ENCODE measurements at regions not wholly inside any gene's neighbourhood (a gene's known extent, or its start where the extent isn't known, plus 50 kb on each side); places are given as distances from the start of the nearest gene placed in this dataset.

DNA sequence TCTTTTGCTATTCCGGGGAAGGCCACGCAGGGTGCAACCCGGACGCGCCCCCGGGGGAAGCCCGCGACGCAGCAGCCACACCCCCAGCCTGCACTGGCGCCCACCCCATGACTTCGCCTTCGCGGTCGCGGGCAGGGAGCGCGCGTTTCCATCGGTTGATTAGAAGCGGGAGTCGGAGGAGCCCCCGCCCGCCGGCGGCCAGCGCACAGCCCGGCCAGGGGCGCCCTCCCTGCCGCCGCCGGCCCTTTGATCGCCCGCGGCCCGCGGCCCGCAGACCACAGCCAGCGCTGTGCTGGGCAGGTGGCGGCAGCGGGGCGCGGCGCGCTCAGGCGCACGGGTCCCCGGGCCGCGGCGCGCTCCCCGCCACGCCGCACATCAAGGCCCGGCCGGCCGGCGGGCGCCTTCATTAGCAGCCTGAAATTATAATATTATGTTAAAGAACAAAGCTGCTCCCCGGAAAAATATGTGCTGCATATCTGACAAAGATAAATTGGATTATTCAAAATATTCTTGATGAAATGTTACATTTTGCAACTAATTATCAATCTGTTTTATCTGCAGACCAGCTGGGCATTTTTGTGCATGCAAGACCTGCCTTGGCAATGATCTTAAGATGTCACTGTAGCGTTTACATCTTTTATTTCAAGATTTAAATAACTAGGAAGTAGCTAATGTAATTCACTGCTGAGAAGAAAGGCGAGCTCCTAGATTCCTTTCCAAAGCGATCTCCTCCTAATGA, 160.7 kb upstream of the MKI67 start:
- Histone ChIP-seq H3K9me3 (ENCODE audit: low read length) (peaks cover 4% of the 10 kb centered on the region), H3K9ac (ENCODE audit: low read length) (no peak overlapping the region), H3K27ac (ENCODE audit: low read depth, low read length) (no peak overlapping the region), H3K36me3 (ENCODE audit: insufficient read depth, low read length) (no peaks in the 10 kb centered on the region), H3K4me1 (ENCODE audit: insufficient read depth, low read length) (no peaks in the 10 kb centered on the region), H3K27me3 (ENCODE audit: control insufficient read depth in 1 of 2, insufficient read depth in 2 of 2, low read length in 2 of 2) (peaks cover 15% of the 10 kb centered on the region in 2 donors), H3K4me3 (ENCODE audit: low read depth in 1 of 2, low read length in 2 of 2) (no peak overlapping the region)

DNA sequence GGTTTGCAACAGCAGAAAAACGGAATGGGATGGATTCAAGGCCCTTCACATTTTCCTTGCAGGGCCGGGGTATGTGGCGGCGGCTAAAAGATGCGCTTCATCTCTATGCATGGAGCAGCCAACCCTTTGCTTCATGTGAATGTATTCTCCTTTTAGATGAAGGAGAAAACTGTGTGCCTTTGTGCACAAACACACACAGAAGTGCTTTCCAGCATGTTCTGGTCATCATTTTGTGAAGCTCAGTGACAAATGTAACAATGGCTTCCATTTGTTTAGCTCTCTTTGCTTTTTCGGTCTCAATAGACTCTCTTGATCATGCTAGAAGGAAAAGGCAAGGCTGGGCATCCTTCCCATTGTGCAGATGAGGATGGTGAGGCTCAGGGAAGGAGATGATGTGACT, 161.7 kb upstream of the MKI67 start:
- Histone ChIP-seq H3K27me3 (ENCODE audit: control insufficient read depth in 1 of 2, insufficient read depth in 2 of 2, low read length in 2 of 2) (peaks cover 15% of the 10 kb centered on the region in 2 donors), H3K4me1 (ENCODE audit: insufficient read depth, low read length) (no peaks in the 10 kb centered on the region), H3K36me3 (ENCODE audit: insufficient read depth, low read length) (no peaks in the 10 kb centered on the region), H3K9me3 (ENCODE audit: low read length) (peaks cover 4% of the 10 kb centered on the region), H3K4me3 (ENCODE audit: low read depth in 1 of 2, low read length in 2 of 2) (no peak overlapping the region), H3K9ac (ENCODE audit: low read length) (no peak overlapping the region), H3K27ac (ENCODE audit: low read depth, low read length) (no peak overlapping the region)

DNA sequence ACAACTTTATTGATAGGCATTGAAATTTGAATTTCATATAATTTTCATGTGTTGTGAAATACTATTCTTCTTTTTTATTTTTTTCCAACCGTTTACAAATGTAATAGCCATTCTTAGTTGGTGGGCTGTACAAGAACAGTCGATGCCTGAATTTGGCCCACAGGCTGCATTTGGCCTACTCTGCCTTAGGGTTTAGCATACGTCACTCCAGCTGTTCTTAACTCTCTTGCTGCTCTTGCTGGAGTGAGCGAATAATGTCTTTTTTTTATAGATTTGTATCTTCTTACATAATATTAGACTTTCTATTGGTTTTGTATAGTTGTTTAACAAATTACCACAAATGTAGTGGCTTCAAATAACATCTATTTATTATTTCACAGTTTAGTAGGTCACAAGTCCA, 163.4 kb upstream of the MKI67 start:
- Histone ChIP-seq H3K27ac (ENCODE audit: low read depth, low read length) (no peak overlapping the region), H3K4me3 (ENCODE audit: low read depth in 1 of 2, low read length in 2 of 2) (no peak overlapping the region), H3K4me1 (ENCODE audit: insufficient read depth, low read length) (no peaks in the 10 kb centered on the region), H3K27me3 (ENCODE audit: control insufficient read depth in 1 of 2, insufficient read depth in 2 of 2, low read length in 2 of 2) (peaks cover 15% of the 10 kb centered on the region in 2 donors), H3K9ac (ENCODE audit: low read length) (no peak overlapping the region), H3K9me3 (ENCODE audit: low read length) (peaks cover 4% of the 10 kb centered on the region), H3K36me3 (ENCODE audit: insufficient read depth, low read length) (no peaks in the 10 kb centered on the region)

DNA sequence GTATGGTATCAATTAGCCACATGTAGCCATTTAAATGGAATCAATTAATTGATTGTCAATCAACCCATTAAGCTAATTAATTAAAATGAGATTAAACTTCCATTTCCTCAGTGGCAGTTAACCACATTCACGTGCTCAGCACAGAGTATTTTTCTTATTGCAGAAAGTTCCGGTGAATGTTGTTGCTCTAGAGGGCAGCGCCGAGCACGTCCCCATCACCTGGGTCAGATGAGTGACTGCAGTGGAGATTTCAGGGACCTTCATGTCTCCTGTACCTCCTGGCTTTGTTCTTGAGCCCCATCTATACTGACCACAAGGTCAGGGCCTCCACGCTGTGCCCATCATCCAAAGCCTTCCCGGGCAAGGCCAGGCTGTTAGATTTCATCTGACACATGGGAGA, 168.8 kb upstream of the MKI67 start:
- no peak overlapping the region for H3K4me3 ChIP-seq (ENCODE audit: low read depth in 1 of 2, low read length in 2 of 2)
- no peaks in the 10 kb centered on the region for H3K36me3 ChIP-seq (ENCODE audit: insufficient read depth, low read length)
- H3K9ac ChIP-seq (ENCODE audit: low read length), result no peak overlapping the region
- H3K4me1 ChIP-seq (ENCODE audit: insufficient read depth, low read length), result no peaks in the 10 kb centered on the region
- no peaks in the 10 kb centered on the region for H3K27me3 ChIP-seq (ENCODE audit: control insufficient read depth in 1 of 2, insufficient read depth in 2 of 2, low read length in 2 of 2)
- no peak overlapping the region for H3K27ac ChIP-seq (ENCODE audit: low read depth, low read length)
- H3K9me3 ChIP-seq (ENCODE audit: low read length), result peaks cover 4% of the 10 kb centered on the region

DNA sequence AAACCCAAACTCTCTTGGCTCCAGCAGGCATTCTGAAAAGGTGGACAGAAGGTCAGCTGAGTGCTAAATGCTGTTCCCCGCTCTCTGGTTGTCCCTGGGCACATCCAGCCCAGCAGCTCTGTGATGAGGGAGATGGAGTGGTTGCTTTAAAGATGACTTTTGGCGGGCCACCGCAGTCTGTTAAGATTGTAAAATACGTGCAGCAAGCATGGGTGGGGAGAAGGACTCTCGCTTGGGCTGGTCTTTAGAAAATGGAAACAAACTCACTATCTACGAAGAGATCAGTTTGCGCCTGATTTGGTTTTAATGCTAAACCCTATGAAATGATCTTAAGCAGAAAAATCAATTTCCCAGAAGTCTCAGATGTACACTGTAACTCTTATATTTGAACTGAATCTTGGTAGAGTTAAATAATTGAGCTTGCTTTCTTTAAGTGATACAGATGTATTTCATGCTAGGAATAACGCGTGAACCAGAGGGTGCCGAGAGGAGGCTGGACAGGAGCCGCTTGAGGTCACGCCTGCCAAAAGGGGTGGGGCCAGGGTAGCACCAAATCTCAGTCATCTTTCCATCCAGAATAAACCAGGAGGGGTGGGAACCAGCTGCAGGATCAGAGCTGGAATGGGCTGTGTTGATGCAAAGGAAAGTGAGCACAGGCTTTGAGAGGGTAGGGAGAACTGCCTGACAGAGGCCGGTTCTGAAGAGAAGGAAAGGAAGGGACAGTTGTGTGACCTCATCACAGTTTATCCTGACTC, 170.2 kb upstream of the MKI67 start:
- H3K4me3 ChIP-seq (ENCODE audit: low read depth in 1 of 2, low read length in 2 of 2), result no peak overlapping the region
- no peak overlapping the region for H3K27ac ChIP-seq (ENCODE audit: low read depth, low read length)
- no peaks in the 10 kb centered on the region for H3K36me3 ChIP-seq (ENCODE audit: insufficient read depth, low read length)
- H3K4me1 ChIP-seq (ENCODE audit: insufficient read depth, low read length), result no peaks in the 10 kb centered on the region
- H3K27me3 ChIP-seq (ENCODE audit: control insufficient read depth in 1 of 2, insufficient read depth in 2 of 2, low read length in 2 of 2), result no peaks in the 10 kb centered on the region
- no peaks in the 10 kb centered on the region for H3K9me3 ChIP-seq (ENCODE audit: low read length)
- no peak overlapping the region for H3K9ac ChIP-seq (ENCODE audit: low read length)

DNA sequence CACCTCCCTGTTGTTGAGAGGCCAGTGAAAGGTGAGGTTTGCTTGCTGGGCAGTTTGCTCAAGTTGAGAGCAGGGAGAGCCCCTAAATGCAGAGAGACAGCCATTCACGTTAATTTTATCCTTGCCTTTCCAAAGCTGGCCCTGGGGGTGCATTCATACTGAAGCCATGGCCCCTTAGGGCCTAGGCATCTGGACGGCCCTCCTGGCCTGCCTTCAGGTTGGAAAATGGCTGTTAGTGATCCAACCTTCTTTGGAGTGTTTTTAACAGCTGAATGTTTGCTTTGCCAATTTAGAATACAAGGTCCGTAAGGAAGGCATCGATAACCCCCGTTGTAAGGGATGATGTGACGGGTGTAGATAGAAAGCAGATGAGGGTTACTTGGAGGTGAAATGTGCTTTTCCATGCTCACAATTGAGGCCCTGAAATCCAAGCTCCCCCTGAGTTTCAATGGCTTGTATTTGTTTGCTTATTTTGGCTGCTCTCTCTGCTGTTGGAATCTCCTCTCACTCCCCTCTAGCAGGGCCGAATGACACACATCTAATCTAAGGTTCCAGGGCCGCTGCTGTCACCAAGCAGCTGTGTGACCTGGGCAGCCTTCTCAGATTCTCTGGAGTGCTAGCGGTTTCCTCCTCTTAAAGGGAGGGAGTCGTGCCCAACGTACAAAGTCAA, 171.6 kb upstream of the MKI67 start:
- Histone ChIP-seq H3K9ac (ENCODE audit: low read length) (no peak overlapping the region), H3K27me3 (ENCODE audit: control insufficient read depth in 1 of 2, insufficient read depth in 2 of 2, low read length in 2 of 2) (no peaks in the 10 kb centered on the region), H3K4me3 (ENCODE audit: low read depth in 1 of 2, low read length in 2 of 2) (no peak overlapping the region), H3K4me1 (ENCODE audit: insufficient read depth, low read length) (no peaks in the 10 kb centered on the region), H3K27ac (ENCODE audit: low read depth, low read length) (no peak overlapping the region), H3K9me3 (ENCODE audit: low read length) (no peaks in the 10 kb centered on the region), H3K36me3 (ENCODE audit: insufficient read depth, low read length) (no peaks in the 10 kb centered on the region)

DNA sequence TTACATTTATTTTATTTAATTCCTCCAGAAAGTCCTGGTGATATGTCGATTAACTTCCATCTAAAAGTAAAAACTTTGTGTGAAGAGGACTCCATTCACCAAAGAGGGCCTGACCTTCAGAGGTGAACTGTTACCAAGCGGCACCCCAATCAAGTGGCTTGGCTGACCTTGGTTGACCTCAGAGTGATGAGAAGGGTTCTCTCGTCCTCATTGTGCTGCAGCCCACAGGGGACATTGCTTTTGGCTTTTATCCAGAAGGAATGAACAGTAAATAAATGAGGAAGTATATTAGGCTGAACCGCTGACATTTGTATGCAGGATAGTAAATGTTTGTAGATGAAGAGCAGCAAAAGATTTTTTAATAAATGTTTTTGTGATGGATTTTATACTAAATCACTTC, 172.4 kb upstream of the MKI67 start:
- H3K9ac ChIP-seq (ENCODE audit: low read length), result no peak overlapping the region
- H3K4me1 ChIP-seq (ENCODE audit: insufficient read depth, low read length), result no peaks in the 10 kb centered on the region
- H3K9me3 ChIP-seq (ENCODE audit: low read length), result no peaks in the 10 kb centered on the region
- H3K27ac ChIP-seq (ENCODE audit: low read depth, low read length), result no peak overlapping the region
- H3K27me3 ChIP-seq (ENCODE audit: control insufficient read depth in 1 of 2, insufficient read depth in 2 of 2, low read length in 2 of 2), result no peaks in the 10 kb centered on the region
- H3K36me3 ChIP-seq (ENCODE audit: insufficient read depth, low read length), result no peaks in the 10 kb centered on the region
- H3K4me3 ChIP-seq (ENCODE audit: low read depth in 1 of 2, low read length in 2 of 2), result no peak overlapping the region

DNA sequence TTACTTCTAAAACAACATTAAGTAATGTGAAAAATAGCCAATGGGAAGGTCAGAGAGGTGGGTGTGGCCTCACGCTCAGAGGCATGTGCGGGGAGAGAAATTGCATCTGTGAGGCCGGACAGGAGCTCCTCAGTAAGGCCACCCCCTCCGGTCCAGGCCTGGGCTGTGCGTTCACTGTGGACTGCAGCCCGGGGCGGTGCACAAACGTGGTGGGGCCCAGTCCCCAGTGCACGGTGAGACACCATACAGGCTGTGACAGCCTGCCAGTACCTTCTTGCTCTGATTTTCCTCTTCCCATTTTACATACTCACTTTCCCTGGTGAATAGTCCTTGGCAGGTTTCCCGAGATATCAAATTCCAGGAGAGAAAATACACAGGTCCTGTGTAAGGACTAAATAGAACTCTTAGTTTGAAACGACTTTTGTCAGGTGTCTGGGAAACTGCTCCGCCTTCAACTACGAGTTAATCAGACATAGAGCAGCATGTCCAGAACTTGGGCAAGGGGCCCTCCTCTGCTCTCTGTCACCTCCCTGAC, 174.1 kb upstream of the MKI67 start:
- no peaks in the 10 kb centered on the region for H3K27me3 ChIP-seq (ENCODE audit: control insufficient read depth in 1 of 2, insufficient read depth in 2 of 2, low read length in 2 of 2)
- H3K9me3 ChIP-seq (ENCODE audit: low read length), result no peaks in the 10 kb centered on the region
- H3K9ac ChIP-seq (ENCODE audit: low read length), result no peak overlapping the region
- H3K4me1 ChIP-seq (ENCODE audit: insufficient read depth, low read length), result no peaks in the 10 kb centered on the region
- H3K27ac ChIP-seq (ENCODE audit: low read depth, low read length), result no peak overlapping the region
- H3K36me3 ChIP-seq (ENCODE audit: insufficient read depth, low read length), result no peaks in the 10 kb centered on the region
- H3K4me3 ChIP-seq (ENCODE audit: low read depth in 1 of 2, low read length in 2 of 2), result no peak overlapping the region

DNA sequence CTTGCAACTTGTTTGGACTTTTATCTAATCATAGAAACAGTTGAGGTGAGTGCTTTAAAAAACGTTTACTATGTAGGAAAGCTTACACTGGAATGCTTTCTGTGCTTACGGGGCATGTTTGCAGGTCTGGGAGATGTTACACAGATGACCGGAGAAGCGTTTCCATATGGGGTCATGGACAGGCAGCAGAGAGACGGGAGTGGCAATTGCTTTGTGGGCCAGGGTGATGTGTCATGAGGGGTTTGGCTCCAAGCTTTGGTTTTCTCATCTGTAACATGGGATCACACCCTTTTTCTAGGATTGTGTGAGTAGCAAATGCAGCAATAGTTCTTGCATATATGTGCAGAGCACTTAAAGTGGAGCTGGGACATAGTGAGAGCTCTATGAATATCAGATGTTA, 174.8 kb upstream of the MKI67 start:
- Histone ChIP-seq H3K4me3 (ENCODE audit: low read depth in 1 of 2, low read length in 2 of 2) (no peak overlapping the region), H3K36me3 (ENCODE audit: insufficient read depth, low read length) (no peaks in the 10 kb centered on the region), H3K27ac (ENCODE audit: low read depth, low read length) (no peak overlapping the region), H3K9me3 (ENCODE audit: low read length) (no peaks in the 10 kb centered on the region), H3K27me3 (ENCODE audit: control insufficient read depth in 1 of 2, insufficient read depth in 2 of 2, low read length in 2 of 2) (no peaks in the 10 kb centered on the region), H3K4me1 (ENCODE audit: insufficient read depth, low read length) (no peaks in the 10 kb centered on the region), H3K9ac (ENCODE audit: low read length) (no peak overlapping the region)

DNA sequence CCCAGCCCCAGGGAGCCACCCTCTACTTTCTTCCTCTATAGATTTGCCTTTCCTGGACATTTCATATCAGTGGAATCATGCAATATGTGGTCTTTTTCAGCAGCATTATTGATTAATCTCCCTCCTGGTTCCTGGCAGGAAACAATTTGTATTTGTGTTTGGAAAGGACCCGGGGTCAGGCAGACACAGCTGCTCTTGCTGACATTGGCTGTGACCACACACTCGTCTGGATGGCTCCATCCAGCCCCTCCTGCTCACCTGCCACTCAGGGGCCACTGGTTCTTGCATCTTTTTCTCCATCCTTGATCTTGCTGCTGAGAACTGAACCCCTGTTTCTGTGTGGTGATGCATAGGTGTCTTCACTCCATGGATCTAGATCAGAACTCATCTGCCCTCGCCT, 176.6 kb upstream of the MKI67 start:
- Histone ChIP-seq H3K36me3 (ENCODE audit: insufficient read depth, low read length) (no peaks in the 10 kb centered on the region), H3K4me1 (ENCODE audit: insufficient read depth, low read length) (no peaks in the 10 kb centered on the region), H3K9me3 (ENCODE audit: low read length) (no peaks in the 10 kb centered on the region), H3K9ac (ENCODE audit: low read length) (no peak overlapping the region), H3K27me3 (ENCODE audit: control insufficient read depth in 1 of 2, insufficient read depth in 2 of 2, low read length in 2 of 2) (no peaks in the 10 kb centered on the region), H3K4me3 (ENCODE audit: low read depth in 1 of 2, low read length in 2 of 2) (no peak overlapping the region), H3K27ac (ENCODE audit: low read depth, low read length) (no peak overlapping the region)

DNA sequence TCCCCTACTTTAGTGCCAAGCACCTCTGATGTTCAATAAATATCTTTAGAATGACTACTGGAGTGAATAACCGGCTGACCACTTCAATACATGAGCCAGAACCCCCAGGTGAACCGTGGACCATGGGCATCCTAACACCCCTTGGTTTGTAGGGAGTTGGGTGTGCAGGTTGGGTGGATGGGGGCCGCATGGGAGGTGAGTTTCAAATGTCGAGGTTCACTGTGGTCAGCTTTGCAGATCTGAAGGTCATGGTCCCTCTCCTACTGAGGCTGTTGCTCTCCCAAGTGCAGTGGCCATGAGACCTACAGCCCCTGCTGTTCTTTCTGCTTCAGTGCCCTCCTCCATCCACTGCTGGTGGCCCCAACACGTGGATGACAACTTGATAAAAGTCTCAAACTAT, 178.0 kb upstream of the MKI67 start:
- no peaks in the 10 kb centered on the region for H3K9me3 ChIP-seq (ENCODE audit: low read length)
- H3K36me3 ChIP-seq (ENCODE audit: insufficient read depth, low read length), result no peaks in the 10 kb centered on the region
- no peak overlapping the region for H3K4me3 ChIP-seq (ENCODE audit: low read depth in 1 of 2, low read length in 2 of 2)

More for the DNA sequence above, 178.0 kb upstream of the MKI67 start:
- no peak overlapping the region for H3K27ac ChIP-seq (ENCODE audit: low read depth, low read length)
- no peaks in the 10 kb centered on the region for H3K4me1 ChIP-seq (ENCODE audit: insufficient read depth, low read length)
- H3K27me3 ChIP-seq (ENCODE audit: control insufficient read depth in 1 of 2, insufficient read depth in 2 of 2, low read length in 2 of 2), result peaks cover 0 to 4% of the 10 kb centered on the region in 2 donors
- no peak overlapping the region for H3K9ac ChIP-seq (ENCODE audit: low read length)

Data from muscle layer of colon (tissue), 2 donors.